Testis (tissue), 2 donors: ENCODE measurements at regions not wholly inside any gene's neighbourhood (a gene's known extent, or its start where the extent isn't known, plus 50 kb on each side); places are given as distances from the start of the nearest gene placed in this dataset.

Experiments used
- DNase-seq: peaks from one replicate; pipeline ENCODE4 v3.0.0-alpha.2; 2019
- H3K27ac ChIP-seq, 2 donors: fragments of 200-600 bp; sonication (generic); one replicate each; pipeline ENCODE4 v1.5.1; 2019
- H3K27me3 ChIP-seq: fragments of 200-600 bp; sonication (generic); one replicate; pipeline ENCODE4 v1.5.1; 2019
- H3K36me3 ChIP-seq: fragments of 200-600 bp; sonication (generic); one replicate; pipeline ENCODE4 v1.5.1; 2017; ENCODE audit warnings: low read depth; ENCODE audit errors: missing control alignments
- H3K4me1 ChIP-seq: fragments of 200-600 bp; sonication (generic); one replicate; pipeline ENCODE4 v1.5.1; 2019
- H3K4me3 ChIP-seq, 2 donors: fragments of 200-600 bp; sonication (generic); one replicate each; pipeline ENCODE4 v1.5.1; 2017 to 2019
- H3K9me3 ChIP-seq: fragments of 200-600 bp; sonication (generic); one replicate; pipeline ENCODE4 v1.5.1; 2017
- CTCF ChIP-seq, 3 experiments: fragments of 450-650 bp in 2 of 3; fragments of 200-600 bp in 1 of 3; sonication (generic) in 1 of 3; IDR thresholded peaks; one replicate each; pipeline ENCODE4 v1.5.1; 2016 to 2019; ENCODE audit warnings: antibody characterized with exemption in 3 of 3, mild to moderate bottlenecking in 2 of 3, moderate library complexity in 1 of 3
- POLR2A ChIP-seq: fragments of 450-650 bp; IDR thresholded peaks from one replicate; pipeline ENCODE4 v1.6.1; 2017; ENCODE audit warnings: antibody characterized with exemption, mild to moderate bottlenecking, moderate library complexity
- WGBS, 2 donors: methylation state at CpG; one replicate each; pipeline ENCODE4 v1.1.5; 2018; 5-methylcytosine and 5-hydroxymethylcytosine counted together
- intact Hi-C: fragments of 100-400 bp; cut with DNase I; formaldehyde crosslinking; loops from one replicate; pipeline ENCODE4 v1.15.1; 2023; ENCODE audit warnings: low total_unique reads

- intact Hi-C loops: no loop called here
- Histone ChIP-seq H3K36me3 (no peaks in the 10 kb centered on the region), H3K4me3 (no peak overlapping the region), H3K4me1 (no peaks in the 10 kb centered on the region), H3K9me3 (no peaks in the 10 kb centered on the region), H3K27me3 (no peaks in the 10 kb centered on the region), H3K27ac (no peak overlapping the region)
- WGBS, 2 donors: 74 to 77% methylated on average over 3 of the region's 3 CpGs
- no peak for DNase-seq
- TF ChIP-seq POLR2A (no peak), CTCF (IDR thresholded peaks at IDR 0.05) (no peak)
Measured at GRCh38 chr10:6995341-6995740, 415.3 kb upstream of the PRKCQ start.

- Histone ChIP-seq H3K9me3 (no peaks in the 10 kb centered on the region), H3K4me1 (no peaks in the 10 kb centered on the region), H3K27me3 (no peaks in the 10 kb centered on the region), H3K36me3 (no peaks in the 10 kb centered on the region), H3K4me3 (no peak overlapping the region), H3K27ac (no peak overlapping the region)
- intact Hi-C loops: no loop called here
- no peak for TF ChIP-seq POLR2A
- TF ChIP-seq CTCF (IDR thresholded peaks at IDR 0.05): no peak
- DNase-seq: no peak
Measured at GRCh38 chr10:6990891-6991290, 410.8 kb upstream of the PRKCQ start.

- Histone ChIP-seq H3K9me3 (no peaks in the 10 kb centered on the region), H3K27ac (no peak overlapping the region), H3K27me3 (no peaks in the 10 kb centered on the region), H3K4me1 (no peaks in the 10 kb centered on the region), H3K36me3 (no peaks in the 10 kb centered on the region), H3K4me3 (no peak overlapping the region)
- no peak for TF ChIP-seq POLR2A
- no peak for TF ChIP-seq CTCF (IDR thresholded peaks at IDR 0.05)
- no peak for DNase-seq
- intact Hi-C loops: no loop called here
- 88 to 89% methylated on average over 4 of the region's 4 CpGs for WGBS, 2 donors
Measured at GRCh38 chr10:6988654-6989053, 408.6 kb upstream of the PRKCQ start.

GRCh38 chr10:6987536-6987945 lies 407.5 kb upstream of the PRKCQ start:
- Histone ChIP-seq H3K9me3 (no peaks in the 10 kb centered on the region), H3K36me3 (no peaks in the 10 kb centered on the region), H3K4me3 (no peak overlapping the region), H3K27ac (no peak overlapping the region), H3K27me3 (no peaks in the 10 kb centered on the region), H3K4me1 (no peaks in the 10 kb centered on the region)
- TF ChIP-seq POLR2A (no peak), CTCF (IDR thresholded peaks at IDR 0.05) (no peak)
- 47 to 48% methylated on average over 7 to 8 of the region's 8 CpGs for WGBS, 2 donors
- DNase-seq: no peak
- intact Hi-C loops: no loop called here

GRCh38 chr10:6986927-6987326 lies 406.9 kb upstream of the PRKCQ start:
- TF ChIP-seq POLR2A: no peak
- TF ChIP-seq CTCF (IDR thresholded peaks at IDR 0.05): no peak
- Histone ChIP-seq H3K27ac (no peak overlapping the region), H3K9me3 (no peaks in the 10 kb centered on the region), H3K4me1 (no peaks in the 10 kb centered on the region), H3K36me3 (no peaks in the 10 kb centered on the region), H3K4me3 (no peak overlapping the region), H3K27me3 (no peaks in the 10 kb centered on the region)
- WGBS, 2 donors: 59 to 77% methylated on average over 10 of the region's 10 CpGs
- intact Hi-C loops: no loop called here
- no peak for DNase-seq
